Stimulated activated memory B cell treated with anti-CD40 and anti-IgM and Interleukin-4, amounts not matched to agents 10 μg/mL and 1 μg/mL and 100 μg/mL, for 72 hours (primary cell): ENCODE measurements at regions not wholly inside any gene's neighbourhood (a gene's known extent, or its start where the extent isn't known, plus 50 kb on each side); places are given as distances from the start of the nearest gene placed in this dataset.
A peak's percentile ranks its signal among the peaks of the same experiment; 100 is the strongest.
"Not testable (repeated sequence)": the region's sequence is repeated elsewhere in the genome, so short reads cannot be mapped to it uniquely, and the experiment has no call there.

ENCODE experiments used
- ATAC-seq: fragments of 150-1000 bp; cut with Tn5 transposase; 2 replicates; pipeline ENCODE4 v1.10.0; 2021
- H3K27ac Mint-ChIP-seq: one replicate; pipeline ENCODE4 v1.8.0; 2022; ENCODE audit warnings: mild to moderate bottlenecking, mixed read lengths
- H3K27me3 Mint-ChIP-seq: one replicate; pipeline ENCODE4 v1.8.0; 2022; ENCODE audit warnings: mixed read lengths
- H3K36me3 Mint-ChIP-seq: one replicate; pipeline ENCODE4 v1.8.0; 2022; ENCODE audit warnings: mixed read lengths
- H3K4me1 Mint-ChIP-seq: one replicate; pipeline ENCODE4 v1.8.0; 2022; ENCODE audit warnings: mixed read lengths
- H3K4me3 Mint-ChIP-seq: one replicate; pipeline ENCODE4 v1.8.0; 2022; ENCODE audit warnings: mild to moderate bottlenecking, moderate library complexity, mixed read lengths
- H3K9me3 Mint-ChIP-seq: one replicate; pipeline ENCODE4 v1.8.0; 2022; ENCODE audit warnings: mixed read lengths

DNA sequence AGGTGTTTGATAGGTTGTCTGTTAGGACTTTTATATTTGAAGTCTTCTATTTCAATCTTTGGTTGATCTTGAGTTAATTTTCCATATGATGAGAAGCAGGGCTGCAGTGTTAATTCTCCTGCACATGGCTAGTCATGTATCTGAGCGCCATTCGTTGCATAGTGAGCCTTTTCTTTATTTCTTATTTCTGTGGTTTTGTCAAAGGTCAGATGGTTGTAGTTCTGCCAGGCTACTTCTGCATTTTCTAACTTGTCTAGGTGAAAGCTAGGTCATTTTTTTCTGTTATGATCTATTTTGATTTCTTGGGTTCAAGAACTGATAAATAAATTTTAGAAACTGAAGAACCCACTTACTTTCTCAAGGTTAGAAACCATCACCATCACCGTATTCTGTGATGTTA is 56.7 kb downstream of the CCDC74A start:
- no peak overlapping the region for H3K4me3 Mint-ChIP-seq
- H3K9me3 Mint-ChIP-seq = no peaks in the 10 kb centered on the region
- peaks cover 36% of the 10 kb centered on the region for H3K4me1 Mint-ChIP-seq
- no peaks in the 10 kb centered on the region for H3K36me3 Mint-ChIP-seq
- ATAC-seq = peak; percentile 79
- H3K27ac Mint-ChIP-seq = peak overlapping the region; percentile 48
- peaks cover 51% of the 10 kb centered on the region for H3K27me3 Mint-ChIP-seq

DNA sequence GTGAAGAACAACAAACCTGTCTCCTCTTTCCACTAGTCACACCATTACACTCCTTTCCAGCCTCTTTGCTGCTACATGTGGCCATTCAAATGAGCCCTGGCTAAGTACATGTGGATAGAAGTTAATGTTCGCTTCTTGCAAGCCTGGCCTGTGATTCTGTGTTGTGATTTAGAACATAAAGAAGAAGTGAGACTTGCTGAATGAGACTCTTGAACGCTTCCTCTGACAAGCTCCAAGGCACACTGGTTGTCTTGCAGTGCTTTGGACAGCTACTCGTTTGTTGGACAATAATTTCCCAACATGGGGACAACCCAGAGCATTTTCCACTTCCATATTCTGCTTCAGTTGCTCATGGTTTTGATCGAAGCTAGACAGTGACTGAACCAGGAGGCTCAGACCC is 57.3 kb downstream of the CCDC74A start:
- H3K27ac Mint-ChIP-seq = peak overlapping the region; percentile 48
- H3K9me3 Mint-ChIP-seq = no peaks in the 10 kb centered on the region
- no peaks in the 10 kb centered on the region for H3K36me3 Mint-ChIP-seq
- H3K4me3 Mint-ChIP-seq = no peak overlapping the region
- ATAC-seq = peak; percentile 89
- peaks cover 36% of the 10 kb centered on the region for H3K4me1 Mint-ChIP-seq
- peaks cover 46% of the 10 kb centered on the region for H3K27me3 Mint-ChIP-seq

DNA sequence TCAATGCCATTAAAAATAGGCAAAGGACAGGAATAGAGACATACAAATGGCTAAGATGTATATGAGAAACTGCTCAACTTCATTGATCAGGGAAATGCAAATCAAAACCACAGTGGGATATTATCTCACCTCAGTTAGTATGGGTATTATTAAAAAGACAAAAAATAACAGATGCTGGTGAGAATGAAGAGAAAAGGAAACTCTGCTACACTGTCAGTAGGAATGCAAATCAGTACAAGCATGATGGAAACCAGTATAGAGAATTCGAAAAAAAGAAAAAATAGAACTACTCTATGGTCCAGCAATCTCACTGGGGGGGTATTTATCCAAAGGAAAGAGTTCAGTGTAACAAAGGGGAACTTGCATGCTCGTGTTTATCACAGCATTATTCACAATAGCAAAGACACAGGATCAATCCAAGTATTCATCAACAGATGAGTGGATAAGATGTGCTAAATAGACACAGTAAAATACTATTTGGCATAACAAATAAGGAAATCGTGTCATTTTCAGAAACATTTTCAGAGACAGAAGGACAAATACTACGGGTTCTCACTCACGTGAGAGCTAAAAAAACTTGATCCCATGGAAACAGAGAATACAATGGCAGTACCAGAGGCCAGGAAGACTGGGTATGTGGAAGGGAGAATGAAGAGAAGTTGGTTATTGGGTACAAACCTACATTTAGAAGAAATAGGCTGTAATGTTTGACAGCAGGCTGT is 60.6 kb downstream of the CCDC74A start:
- Mint-ChIP-seq H3K4me1 (peaks cover 33% of the 10 kb centered on the region), H3K4me3 (no peak overlapping the region), H3K27ac (no peak overlapping the region), H3K27me3 (peaks cover 26% of the 10 kb centered on the region), H3K9me3 (no peaks in the 10 kb centered on the region), H3K36me3 (no peaks in the 10 kb centered on the region)
- peak; percentile 62 for ATAC-seq

DNA sequence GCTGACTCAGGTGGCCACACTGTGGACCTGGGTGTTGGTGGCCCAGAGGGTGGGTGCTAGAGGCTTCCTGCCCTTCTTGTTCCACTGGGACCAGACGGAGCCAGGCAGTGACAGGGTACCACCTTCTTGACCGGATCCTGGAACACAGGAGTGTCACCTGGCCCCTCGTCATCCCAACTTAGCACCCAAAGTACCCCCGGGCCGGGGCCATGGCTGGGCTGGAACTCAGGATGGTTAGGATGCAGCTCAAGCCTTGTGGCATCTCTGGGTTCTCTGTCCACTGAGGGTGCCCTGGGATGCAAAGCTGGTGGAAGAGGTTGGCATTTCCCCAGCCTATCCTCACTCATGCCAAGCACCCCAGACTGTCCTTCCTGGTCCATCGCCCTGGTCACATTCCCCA is 61.4 kb downstream of the CCDC74A start:
- not testable (repeated sequence) for H3K27ac Mint-ChIP-seq, H3K36me3 Mint-ChIP-seq, H3K9me3 Mint-ChIP-seq, H3K4me3 Mint-ChIP-seq, ATAC-seq
- H3K27me3 Mint-ChIP-seq = peaks cover 18% of the 10 kb centered on the region
- H3K4me1 Mint-ChIP-seq = peaks cover 25% of the 10 kb centered on the region

DNA sequence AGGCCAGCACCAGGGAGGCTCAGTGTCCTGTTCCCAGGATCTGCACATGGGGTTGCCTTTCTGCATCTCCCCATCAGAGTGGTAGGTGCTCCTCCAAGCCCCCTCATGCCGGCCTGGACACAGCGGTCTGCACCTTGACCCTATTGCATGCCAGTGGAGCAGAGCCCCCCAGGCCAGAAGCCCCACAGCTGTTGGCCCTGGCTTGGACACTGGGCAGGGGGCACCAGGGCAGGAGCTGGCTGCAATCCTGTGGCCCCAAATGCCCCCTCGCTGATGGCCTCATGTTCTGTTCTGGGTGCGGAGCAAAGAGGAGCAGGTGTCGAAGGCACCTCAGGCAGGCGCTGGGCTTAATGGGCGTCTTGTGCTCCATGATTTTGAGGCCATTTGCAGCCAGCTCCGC is 62.7 kb downstream of the CCDC74A start:
- Mint-ChIP-seq H3K27me3 (peaks cover 14% of the 10 kb centered on the region), H3K4me3 (no peak overlapping the region), H3K9me3 (no peaks in the 10 kb centered on the region), H3K4me1 (peaks cover 13% of the 10 kb centered on the region), H3K27ac (no peak overlapping the region), H3K36me3 (no peaks in the 10 kb centered on the region)
- no peak for ATAC-seq

DNA sequence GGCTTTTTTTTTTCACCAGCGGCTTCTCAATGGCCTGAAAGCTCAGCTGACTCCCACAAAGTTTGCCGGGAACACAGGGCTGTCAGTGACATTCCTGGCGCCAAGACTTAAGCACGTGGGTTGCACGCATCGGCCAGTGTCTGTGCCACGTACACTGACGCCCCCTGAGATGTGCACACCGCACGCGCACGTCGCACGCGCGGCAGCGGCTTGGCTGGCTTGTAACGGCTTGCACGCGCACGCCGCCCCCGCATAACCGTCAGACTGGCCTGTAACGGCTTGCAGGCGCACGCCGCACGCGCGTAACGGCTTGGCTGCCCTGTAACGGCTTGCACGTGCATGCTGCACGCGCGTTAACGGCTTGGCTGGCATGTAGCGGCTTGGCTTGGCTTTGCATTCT is 63.2 kb downstream of the CCDC74A start:
- Mint-ChIP-seq H3K27ac (no peak overlapping the region), H3K27me3 (peaks cover 14% of the 10 kb centered on the region), H3K36me3 (no peaks in the 10 kb centered on the region), H3K4me3 (no peak overlapping the region), H3K9me3 (no peaks in the 10 kb centered on the region), H3K4me1 (peaks cover 12% of the 10 kb centered on the region)
- ATAC-seq = no peak

DNA sequence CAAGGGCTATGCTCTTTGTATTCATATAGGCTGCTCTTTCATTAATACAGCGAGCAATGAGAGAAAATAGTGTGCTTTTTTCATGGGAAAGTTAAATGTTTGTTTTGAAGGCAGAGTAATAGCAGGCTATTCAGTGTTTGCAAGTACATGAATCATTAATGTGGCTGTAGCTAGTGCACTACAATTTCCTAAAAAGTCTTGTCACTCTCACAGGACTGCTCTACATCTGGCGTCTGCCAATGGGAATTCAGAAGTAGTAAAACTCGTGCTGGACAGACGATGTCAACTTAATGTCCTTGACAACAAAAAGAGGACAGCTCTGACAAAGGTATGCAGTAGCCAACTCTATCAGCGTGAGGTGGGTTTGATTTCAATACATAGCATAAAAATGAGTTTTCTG is 68.9 kb downstream of the CCDC74A start:
- H3K4me1 Mint-ChIP-seq, H3K4me3 Mint-ChIP-seq, H3K9me3 Mint-ChIP-seq, H3K27ac Mint-ChIP-seq, ATAC-seq, H3K36me3 Mint-ChIP-seq: not testable (repeated sequence)
- peaks cover 12% of the 10 kb centered on the region for H3K27me3 Mint-ChIP-seq

DNA sequence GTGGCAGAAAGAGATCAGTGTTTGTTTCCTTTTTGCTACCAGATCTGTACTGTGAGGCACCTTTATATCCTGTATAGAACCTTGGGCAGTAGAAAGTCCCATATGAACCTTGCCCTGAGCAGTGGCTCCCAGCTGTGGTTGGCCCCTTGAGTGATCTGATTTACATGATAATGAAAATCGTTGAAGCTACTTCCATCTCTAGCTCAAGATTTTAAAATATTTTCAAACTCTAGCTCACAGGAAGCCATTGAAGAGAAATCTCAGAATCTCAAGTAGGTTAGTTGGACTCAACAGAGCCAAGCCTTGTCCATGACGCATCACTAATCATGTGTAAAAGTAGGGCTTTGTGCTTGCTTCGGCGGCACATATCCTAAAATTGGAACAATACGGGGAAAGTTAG is 74.8 kb downstream of the CCDC74A start:
- H3K36me3 Mint-ChIP-seq, H3K9me3 Mint-ChIP-seq, H3K27ac Mint-ChIP-seq, H3K4me1 Mint-ChIP-seq, ATAC-seq, H3K4me3 Mint-ChIP-seq, H3K27me3 Mint-ChIP-seq: not testable (repeated sequence)

DNA sequence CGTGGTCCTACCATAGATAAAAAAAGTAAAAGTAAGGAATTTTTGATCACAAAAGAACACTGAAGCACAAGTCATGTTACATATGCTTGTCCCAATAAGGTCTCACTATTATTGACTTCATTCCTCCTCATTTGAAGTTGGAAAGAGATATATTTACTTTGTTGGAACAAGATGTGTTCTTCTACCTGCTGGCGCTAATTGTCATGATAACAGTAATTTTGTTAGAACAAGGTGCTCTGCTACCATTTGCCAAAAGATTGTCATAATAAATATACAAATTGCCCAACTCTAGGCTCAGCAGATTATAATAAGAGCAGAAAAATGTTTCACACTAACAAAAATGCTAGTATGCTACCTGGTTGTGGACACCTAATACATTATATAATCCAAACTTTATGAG is 77.0 kb downstream of the CCDC74A start:
- not testable (repeated sequence) for ATAC-seq, H3K27ac Mint-ChIP-seq, H3K4me3 Mint-ChIP-seq, H3K9me3 Mint-ChIP-seq, H3K4me1 Mint-ChIP-seq, H3K27me3 Mint-ChIP-seq, H3K36me3 Mint-ChIP-seq

DNA sequence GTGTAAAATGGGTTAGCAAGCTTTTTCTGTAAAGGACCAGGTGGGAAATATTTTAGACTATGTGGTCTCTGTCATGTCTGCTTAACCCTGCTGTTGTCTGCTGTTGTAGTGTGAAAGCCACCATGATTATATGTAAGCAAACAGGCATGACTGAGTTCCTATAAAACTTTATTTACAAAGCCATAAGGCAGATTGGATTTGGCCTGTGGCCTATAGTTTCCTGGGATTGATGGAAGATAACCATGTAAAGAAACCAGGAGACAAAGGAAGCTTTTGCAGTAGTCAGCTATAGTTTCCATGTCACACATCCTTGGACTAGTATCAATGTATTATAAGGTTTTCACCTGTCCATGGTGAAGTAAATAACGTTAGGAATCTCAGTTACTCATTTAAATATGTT is 78.7 kb downstream of the CCDC74A start:
- not testable (repeated sequence) for H3K9me3 Mint-ChIP-seq, ATAC-seq, H3K36me3 Mint-ChIP-seq, H3K4me1 Mint-ChIP-seq, H3K27me3 Mint-ChIP-seq, H3K27ac Mint-ChIP-seq, H3K4me3 Mint-ChIP-seq

DNA sequence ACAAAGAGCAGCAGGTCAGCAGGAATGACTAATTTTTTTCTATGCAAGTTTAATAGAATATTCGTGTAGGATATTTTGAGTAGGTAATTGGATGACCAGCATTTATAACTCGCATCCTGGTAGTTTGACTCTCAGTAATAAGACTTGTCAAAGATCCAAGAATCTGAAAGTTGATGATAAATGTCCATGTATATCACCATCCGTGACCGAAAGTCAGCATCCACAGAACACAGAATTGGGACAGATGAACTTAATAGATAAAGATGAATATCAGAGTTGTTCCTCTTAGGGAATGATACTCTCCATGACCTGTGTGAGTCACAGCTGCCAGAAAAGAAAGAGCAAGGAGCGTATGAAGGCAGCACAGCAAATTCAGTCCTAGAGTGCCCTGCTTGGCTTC is 79.4 kb downstream of the CCDC74A start:
- H3K27me3 Mint-ChIP-seq, H3K4me1 Mint-ChIP-seq, H3K9me3 Mint-ChIP-seq, H3K36me3 Mint-ChIP-seq, H3K4me3 Mint-ChIP-seq, H3K27ac Mint-ChIP-seq, ATAC-seq: not testable (repeated sequence)

DNA sequence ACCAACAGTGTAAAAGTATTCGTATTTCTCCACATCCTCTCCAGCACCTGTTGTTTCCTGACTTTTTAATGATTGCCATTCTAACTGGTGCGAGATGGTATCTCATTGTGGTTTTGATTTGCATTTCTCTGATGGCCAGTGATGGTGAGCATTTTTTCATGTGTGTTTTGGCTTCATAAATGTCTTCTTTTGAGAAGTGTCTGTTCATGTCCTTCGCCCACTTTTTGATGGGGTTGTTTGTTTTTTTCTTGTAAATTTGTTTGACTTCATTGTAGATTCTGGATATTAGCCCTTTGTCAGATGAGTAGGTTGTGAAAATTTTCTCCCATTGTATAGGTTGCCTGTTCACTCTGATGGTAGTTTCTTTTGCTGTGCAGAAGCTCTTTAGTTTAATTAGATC is 86.9 kb downstream of the CCDC74A start:
- not testable (repeated sequence) for ATAC-seq

DNA sequence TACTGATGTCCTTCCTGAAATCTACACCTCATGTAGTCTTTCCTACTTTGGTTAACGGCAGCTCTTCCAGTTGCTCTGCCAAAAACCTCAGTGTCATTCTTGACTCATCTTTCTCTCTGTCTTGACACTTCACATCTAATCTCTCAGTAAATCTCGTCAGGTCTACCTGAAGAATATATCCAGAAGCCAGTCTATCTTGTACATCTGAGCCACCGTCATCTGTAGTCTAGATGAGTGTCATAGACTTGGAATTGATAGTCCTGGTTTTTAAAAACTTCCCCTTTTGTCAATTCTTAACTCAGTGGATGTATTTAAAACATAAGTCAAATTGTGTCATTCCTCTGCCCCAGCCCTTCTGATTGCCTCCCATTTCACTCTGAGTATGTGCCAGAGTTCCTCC is 90.6 kb downstream of the CCDC74A start:
- H3K4me3 Mint-ChIP-seq, ATAC-seq, H3K9me3 Mint-ChIP-seq, H3K36me3 Mint-ChIP-seq, H3K27me3 Mint-ChIP-seq, H3K4me1 Mint-ChIP-seq, H3K27ac Mint-ChIP-seq: not testable (repeated sequence)

More for the DNA sequence above, 86.9 kb downstream of the CCDC74A start:
- not testable (repeated sequence) for H3K36me3 Mint-ChIP-seq, H3K27ac Mint-ChIP-seq, H3K4me3 Mint-ChIP-seq, H3K4me1 Mint-ChIP-seq, H3K27me3 Mint-ChIP-seq, H3K9me3 Mint-ChIP-seq

DNA sequence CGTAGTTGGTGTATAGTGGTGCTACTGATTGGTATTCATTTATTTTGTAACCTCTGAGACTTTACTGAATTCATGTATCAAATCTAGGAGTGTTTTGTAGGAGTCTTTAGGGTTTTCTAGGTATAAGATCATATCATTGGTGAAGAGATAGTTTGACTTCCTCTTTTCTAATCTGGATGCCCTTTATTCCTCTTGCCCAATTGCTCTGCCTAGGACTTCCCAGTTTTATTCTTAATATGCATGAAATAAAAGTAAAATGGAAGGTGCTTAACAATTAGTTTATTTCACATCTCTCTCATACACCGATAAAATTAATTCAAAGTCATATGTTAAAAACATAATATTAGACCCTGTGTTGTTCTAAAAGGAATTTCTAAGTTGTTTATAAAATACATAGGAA is 95.2 kb downstream of the CCDC74A start:
- H3K9me3 Mint-ChIP-seq, H3K27me3 Mint-ChIP-seq, H3K4me3 Mint-ChIP-seq, H3K36me3 Mint-ChIP-seq, H3K4me1 Mint-ChIP-seq, H3K27ac Mint-ChIP-seq, ATAC-seq: not testable (repeated sequence)

DNA sequence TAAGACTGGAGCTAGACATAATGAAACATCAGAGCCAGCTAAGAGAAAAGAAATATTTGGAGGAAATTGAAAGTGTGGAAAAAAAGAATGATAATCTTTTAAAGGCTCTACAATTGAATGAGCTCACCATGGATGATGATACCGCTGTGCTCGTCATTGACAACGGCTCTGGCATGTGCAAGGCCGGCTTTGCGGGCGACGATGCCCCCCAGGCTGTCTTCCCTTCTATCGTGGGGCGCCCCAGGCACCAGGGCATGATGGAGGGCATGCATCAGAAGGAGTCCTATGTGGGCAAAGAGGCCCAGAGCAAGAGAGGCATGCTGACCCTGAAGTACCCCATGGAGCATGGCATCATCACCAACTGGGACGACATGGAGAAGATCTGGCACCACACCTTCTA is 98.3 kb downstream of the CCDC74A start:
- not testable (repeated sequence) for ATAC-seq, H3K4me1 Mint-ChIP-seq, H3K4me3 Mint-ChIP-seq, H3K27ac Mint-ChIP-seq, H3K9me3 Mint-ChIP-seq, H3K36me3 Mint-ChIP-seq
- H3K27me3 Mint-ChIP-seq = peaks cover 18% of the 10 kb centered on the region

DNA sequence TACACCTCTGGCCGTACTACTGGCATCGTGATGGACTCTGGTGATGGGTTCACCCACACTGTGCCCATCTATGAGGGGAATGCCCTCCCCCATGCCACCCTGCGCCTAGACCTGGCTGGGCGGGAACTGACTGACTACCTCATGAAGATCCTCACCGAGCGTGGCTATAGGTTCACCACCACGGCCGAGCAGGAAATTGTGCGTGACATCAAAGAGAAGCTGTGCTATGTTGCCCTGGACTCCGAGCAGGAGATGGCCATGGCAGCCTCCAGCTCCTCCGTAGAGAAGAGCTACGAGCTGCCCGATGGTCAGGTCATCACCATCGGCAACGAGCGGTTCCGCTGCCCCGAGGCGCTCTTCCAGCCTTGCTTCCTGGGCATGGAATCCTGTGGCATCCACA is 98.9 kb downstream of the CCDC74A start:
- H3K9me3 Mint-ChIP-seq, H3K4me1 Mint-ChIP-seq, ATAC-seq, H3K36me3 Mint-ChIP-seq, H3K27ac Mint-ChIP-seq, H3K4me3 Mint-ChIP-seq: not testable (repeated sequence)
- H3K27me3 Mint-ChIP-seq = peaks cover 12% of the 10 kb centered on the region

DNA sequence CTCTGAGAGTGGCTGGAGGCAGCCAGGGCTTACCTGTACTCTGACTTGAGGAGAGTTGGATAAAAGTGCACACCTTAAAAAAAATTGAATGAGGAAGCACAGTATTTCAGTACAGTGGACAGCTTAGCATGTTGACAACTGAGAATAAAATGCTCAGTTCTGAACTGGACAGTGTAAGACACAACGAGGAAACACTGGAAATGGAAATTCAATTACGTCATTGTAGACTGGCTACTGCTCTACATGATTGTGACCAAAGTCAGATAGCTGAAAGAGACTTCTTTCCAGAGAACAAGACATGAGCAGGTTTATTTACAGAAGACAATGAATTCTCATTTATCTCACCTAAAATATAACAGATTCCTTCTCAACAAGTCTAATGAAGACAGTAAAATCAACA is 100.1 kb downstream of the CCDC74A start:
- peaks cover 20% of the 10 kb centered on the region for H3K27me3 Mint-ChIP-seq
- H3K36me3 Mint-ChIP-seq, H3K4me1 Mint-ChIP-seq, H3K9me3 Mint-ChIP-seq, H3K4me3 Mint-ChIP-seq, H3K27ac Mint-ChIP-seq, ATAC-seq: not testable (repeated sequence)
